MCF 10A (cell line): ENCODE measurements at regions not wholly inside any gene's neighbourhood (a gene's known extent, or its start where the extent isn't known, plus 50 kb on each side); places are given as distances from the start of the nearest gene placed in this dataset.

Experiments
- BruUV-seq: library from RNA; stranded (reverse); fragments of 400-500 nt; replicated peaks from 2 replicates; lab custom pipeline; 2021; lab: Mats Ljungman, UMichigan
- CTCF ChIA-PET: fragments of 300-600 bp; sonication (Branson Sonifier 250); formaldehyde crosslinking; extraction: SDS; loops from one replicate; lab custom pipeline; 2021; ENCODE audit warnings: antibody characterized with exemption, inconsistent platforms; lab: Yijun Ruan, JAX
- POLR2A ChIA-PET: fragments of 300-600, 350-650 bp; sonication (Branson Sonifier 250); formaldehyde crosslinking; extraction: SDS; loops from one replicate; lab custom pipeline; 2020; ENCODE audit warnings: antibody characterized with exemption, inconsistent platforms; lab: Yijun Ruan, JAX
- DNase-seq: peaks from one replicate; pipeline ENCODE4 v3.0.0-alpha.2; 2018; ENCODE audit not compliant: unreplicated experiment
- H3K27ac Mint-ChIP-seq: one replicate; pipeline ENCODE4 v1.8.0; 2022; ENCODE audit warnings: mild to moderate bottlenecking, low read depth, mixed read lengths; ENCODE audit not compliant: unreplicated experiment
- H3K27me3 Mint-ChIP-seq: one replicate; pipeline ENCODE4 v1.8.0; 2022; ENCODE audit warnings: mixed read lengths; ENCODE audit not compliant: insufficient read depth, unreplicated experiment
- H3K36me3 Mint-ChIP-seq: one replicate; pipeline ENCODE4 v1.8.0; 2022; ENCODE audit warnings: mild to moderate bottlenecking, moderate library complexity, mixed read lengths; ENCODE audit not compliant: insufficient read depth, unreplicated experiment
- H3K4me1 Mint-ChIP-seq: one replicate; pipeline ENCODE4 v1.8.0; 2022; ENCODE audit warnings: mixed read lengths; ENCODE audit not compliant: insufficient read depth, unreplicated experiment
- H3K4me3 Mint-ChIP-seq: one replicate; pipeline ENCODE4 v1.8.0; 2022; ENCODE audit warnings: mild to moderate bottlenecking, moderate library complexity, mixed read lengths; ENCODE audit not compliant: unreplicated experiment
- H3K9me3 Mint-ChIP-seq: one replicate; pipeline ENCODE4 v1.8.0; 2022; ENCODE audit warnings: mixed read lengths; ENCODE audit not compliant: unreplicated experiment
- intact Hi-C: fragments of 100-400 bp; cut with micrococcal nuclease; formaldehyde crosslinking; loops from 2 replicates; pipeline ENCODE4 v1.14.1; 2022
- TF ChIP-seq, protein P1 (sequence below): fragments of 200-600 bp; IDR thresholded peaks from one replicate; pipeline ENCODE4 v1.8.0; 2022; ENCODE audit warnings: antibody characterized with exemption, mild to moderate bottlenecking; ENCODE audit not compliant: unreplicated experiment

DNA sequence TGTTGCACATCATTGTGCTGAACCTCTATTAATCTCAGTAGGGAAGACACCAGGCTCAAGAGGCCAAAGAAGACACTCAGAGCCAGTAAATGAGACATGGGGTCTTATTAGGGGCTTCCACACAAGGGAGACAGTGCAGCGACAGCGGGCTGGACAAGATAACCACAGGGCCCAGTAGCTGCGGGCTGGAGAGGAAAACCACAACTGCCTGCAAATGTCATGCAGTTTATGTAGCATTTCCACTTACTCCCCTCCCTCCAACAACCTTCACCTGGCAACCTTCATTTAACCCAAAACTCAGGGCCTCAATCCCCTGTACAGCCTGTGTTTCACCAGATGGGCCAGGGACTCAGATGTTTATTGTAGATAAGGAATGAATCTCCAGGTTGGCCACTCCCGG lies 185.6 kb downstream of the UTP18 start:
- no peak for DNase-seq
- BruUV-seq: no TSS peak
- intact Hi-C loops: no loop called here

DNA sequence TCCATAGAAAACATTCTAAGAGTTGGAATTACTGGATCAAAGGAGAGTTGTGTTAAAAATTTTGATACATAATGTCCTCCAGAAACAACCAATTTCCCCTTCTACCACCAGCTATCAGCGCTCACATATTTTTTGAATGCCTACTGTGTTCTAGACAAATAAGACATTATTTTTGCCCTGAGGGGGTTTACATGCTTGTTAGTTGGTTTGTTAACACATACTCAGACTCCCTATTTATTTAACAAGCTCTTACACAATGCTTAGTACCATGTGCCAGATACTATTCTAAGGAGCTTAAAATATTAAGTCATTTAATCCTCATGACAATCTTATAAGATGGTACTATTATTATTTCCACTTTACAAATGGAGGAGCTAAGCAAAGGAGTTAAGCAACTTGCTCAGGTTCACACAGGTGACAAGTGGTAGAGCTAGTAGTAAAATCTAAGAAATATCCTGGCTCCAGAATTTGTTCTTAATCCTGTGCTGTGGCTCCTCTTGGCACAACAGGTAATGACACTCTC lies 194.2 kb downstream of the UTP18 start:
- no peaks in the 10 kb centered on the region for H3K4me1 Mint-ChIP-seq
- peaks cover 29% of the 10 kb centered on the region for H3K27me3 Mint-ChIP-seq
- no peak overlapping the region for H3K4me3 Mint-ChIP-seq
- TF ChIP-seq, protein P1, sequence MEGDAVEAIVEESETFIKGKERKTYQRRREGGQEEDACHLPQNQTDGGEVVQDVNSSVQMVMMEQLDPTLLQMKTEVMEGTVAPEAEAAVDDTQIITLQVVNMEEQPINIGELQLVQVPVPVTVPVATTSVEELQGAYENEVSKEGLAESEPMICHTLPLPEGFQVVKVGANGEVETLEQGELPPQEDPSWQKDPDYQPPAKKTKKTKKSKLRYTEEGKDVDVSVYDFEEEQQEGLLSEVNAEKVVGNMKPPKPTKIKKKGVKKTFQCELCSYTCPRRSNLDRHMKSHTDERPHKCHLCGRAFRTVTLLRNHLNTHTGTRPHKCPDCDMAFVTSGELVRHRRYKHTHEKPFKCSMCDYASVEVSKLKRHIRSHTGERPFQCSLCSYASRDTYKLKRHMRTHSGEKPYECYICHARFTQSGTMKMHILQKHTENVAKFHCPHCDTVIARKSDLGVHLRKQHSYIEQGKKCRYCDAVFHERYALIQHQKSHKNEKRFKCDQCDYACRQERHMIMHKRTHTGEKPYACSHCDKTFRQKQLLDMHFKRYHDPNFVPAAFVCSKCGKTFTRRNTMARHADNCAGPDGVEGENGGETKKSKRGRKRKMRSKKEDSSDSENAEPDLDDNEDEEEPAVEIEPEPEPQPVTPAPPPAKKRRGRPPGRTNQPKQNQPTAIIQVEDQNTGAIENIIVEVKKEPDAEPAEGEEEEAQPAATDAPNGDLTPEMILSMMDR: no peak
- intact Hi-C loops: no loop called here
- no peak overlapping the region for H3K27ac Mint-ChIP-seq
- ChIA-PET POLR2A (interaction anchor here (1.9 kb wide), 1 partner anchor 20 kb away, joined by 4 read pairs; no protein-coding TSS in a partner anchor), CTCF (interaction anchor here (0.9 to 1.8 kb wide), 2 partner anchors 11 to 83 kb away, joined by 4 to 6 read pairs; no protein-coding TSS in a partner anchor)
- BruUV-seq: no TSS peak
- no peak for DNase-seq
- H3K9me3 Mint-ChIP-seq: no peaks in the 10 kb centered on the region
- no peaks in the 10 kb centered on the region for H3K36me3 Mint-ChIP-seq

More for the DNA sequence above, 185.6 kb downstream of the UTP18 start:
- Mint-ChIP-seq H3K36me3 (no peaks in the 10 kb centered on the region), H3K9me3 (no peaks in the 10 kb centered on the region), H3K4me3 (no peak overlapping the region), H3K27me3 (peaks cover 56% of the 10 kb centered on the region), H3K4me1 (no peaks in the 10 kb centered on the region), H3K27ac (no peak overlapping the region)
- POLR2A ChIA-PET: no interaction called here
- CTCF ChIA-PET: no interaction called here
- TF ChIP-seq, protein P1: no peak

DNA sequence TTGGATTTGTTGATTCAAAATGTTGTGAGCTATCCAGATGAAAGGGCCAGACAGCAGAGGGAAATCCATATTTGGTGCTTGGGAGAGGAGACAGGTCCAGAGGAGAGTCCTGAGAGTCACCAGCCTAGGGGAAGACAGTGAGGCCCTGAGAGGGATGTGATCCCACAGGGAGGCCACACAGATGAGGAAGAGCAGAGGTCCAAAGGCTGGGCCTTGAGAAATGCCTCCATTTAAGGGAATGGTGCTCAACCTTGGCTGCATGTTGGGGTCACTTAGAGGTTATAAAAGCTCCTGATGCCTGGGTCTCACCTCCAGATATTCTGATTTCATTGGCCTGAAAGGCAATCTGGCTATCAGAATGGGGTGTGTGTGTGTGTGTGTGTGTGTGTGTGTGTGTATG lies 194.9 kb downstream of the UTP18 start:
- intact Hi-C loops: no loop called here
- no TSS peak for BruUV-seq
- Mint-ChIP-seq H3K9me3 (no peaks in the 10 kb centered on the region), H3K4me3 (no peak overlapping the region), H3K36me3 (no peaks in the 10 kb centered on the region), H3K27me3 (peaks cover 22% of the 10 kb centered on the region), H3K27ac (no peak overlapping the region), H3K4me1 (no peaks in the 10 kb centered on the region)
- POLR2A ChIA-PET: interaction anchor here (1.9 kb wide), 1 partner anchor 20 kb away, joined by 4 read pairs; no protein-coding TSS in a partner anchor
- no peak for DNase-seq
- TF ChIP-seq, protein P1: no peak
- CTCF ChIA-PET: interaction anchor here (1.8 kb wide), 1 partner anchor 10 kb away, joined by 6 read pairs; no protein-coding TSS in a partner anchor

DNA sequence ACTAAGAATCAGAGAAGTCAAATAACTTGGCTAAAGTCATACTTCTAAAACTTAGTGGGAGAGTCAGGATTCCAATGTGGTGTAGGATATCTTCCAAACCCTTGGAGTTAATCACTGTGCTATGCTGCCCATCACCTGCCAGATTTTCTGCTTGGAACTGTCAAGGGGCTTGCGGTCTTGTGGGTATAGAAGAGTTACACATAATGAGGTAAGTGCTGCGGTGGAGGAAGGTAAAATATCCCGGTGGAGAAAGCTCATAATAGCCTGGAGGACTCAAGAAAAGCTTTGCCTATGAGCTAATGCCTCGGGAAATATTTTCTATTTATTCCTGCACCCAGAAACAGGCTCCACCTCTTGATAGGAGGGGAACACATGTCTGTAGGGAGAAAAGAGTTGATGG lies 195.6 kb downstream of the UTP18 start:
- BruUV-seq: no TSS peak
- Mint-ChIP-seq H3K9me3 (no peaks in the 10 kb centered on the region), H3K4me3 (no peak overlapping the region), H3K36me3 (no peaks in the 10 kb centered on the region), H3K27ac (no peak overlapping the region), H3K27me3 (peaks cover 15% of the 10 kb centered on the region), H3K4me1 (no peaks in the 10 kb centered on the region)
- CTCF ChIA-PET: interaction anchor here (1.0 kb wide), 3 partner anchors 21 to 130 kb away, joined by 3 to 4 read pairs (median 3); no protein-coding TSS in a partner anchor
- POLR2A ChIA-PET: interaction anchor here (0.5 to 0.7 kb wide), 2 partner anchors 33 to 228 kb away, joined by 3 read pairs; no protein-coding TSS in a partner anchor
- TF ChIP-seq, protein P1: no peak
- DNase-seq: no peak
- intact Hi-C loops: no loop called here
